PC-9 (cell line): ENCODE measurements at regions not wholly inside any gene's neighbourhood (a gene's known extent, or its start where the extent isn't known, plus 50 kb on each side); places are given as distances from the start of the nearest gene placed in this dataset.

ENCODE experiments used
- EZH2 ChIP-seq: fragments of 200-600 bp; sonication (generic); IDR thresholded peaks from 2 replicates; pipeline ENCODE4 v1.8.0; 2017; ENCODE audit warnings: antibody characterized with exemption, low read depth
- TF ChIP-seq, protein P1 (sequence below): fragments of 200-600 bp; sonication (generic); conservative IDR thresholded peaks from 2 replicates; pipeline ENCODE4 v1.6.1; 2017; ENCODE audit warnings: mixed run types, antibody characterized with exemption, mild to moderate bottlenecking, moderate library complexity

DNA sequence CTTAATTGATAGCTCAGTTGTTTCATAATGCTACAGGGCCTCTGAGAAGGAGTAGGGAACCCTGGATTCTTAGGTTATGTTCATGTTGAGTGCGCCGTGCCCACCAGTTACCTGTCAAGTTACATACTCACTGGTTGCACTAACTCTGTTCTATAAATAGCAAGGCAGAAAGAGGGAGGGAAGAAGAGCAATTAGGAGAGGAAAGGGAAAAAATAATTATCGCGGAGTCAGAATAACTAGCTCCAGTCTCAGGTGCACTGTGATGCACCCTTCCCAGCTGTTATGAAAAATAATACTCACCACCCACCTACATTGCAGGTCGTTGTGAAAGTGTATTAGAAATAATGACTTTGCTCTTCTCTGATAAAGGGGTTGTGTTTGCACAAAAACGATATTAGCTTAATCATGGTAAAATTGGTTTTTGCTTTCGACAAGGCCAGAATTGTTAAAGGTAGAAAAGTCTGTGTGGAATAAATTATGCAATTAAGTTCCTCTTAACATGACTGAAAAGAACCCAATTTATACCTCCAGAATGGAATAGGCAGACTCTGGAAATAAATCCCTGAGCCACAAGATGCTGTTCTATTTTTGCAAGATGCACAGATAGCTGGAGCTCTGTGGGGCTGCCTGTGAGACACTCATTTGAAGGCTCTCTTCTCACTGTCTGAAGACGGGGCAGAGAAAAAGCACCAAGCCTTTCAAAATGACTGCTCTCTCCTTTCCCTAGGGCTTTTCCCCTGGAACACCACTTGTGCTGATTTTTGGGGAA, 137.6 kb upstream of the PITRM1 start:
- TF ChIP-seq EZH2 = no peak
- TF ChIP-seq, protein P1, sequence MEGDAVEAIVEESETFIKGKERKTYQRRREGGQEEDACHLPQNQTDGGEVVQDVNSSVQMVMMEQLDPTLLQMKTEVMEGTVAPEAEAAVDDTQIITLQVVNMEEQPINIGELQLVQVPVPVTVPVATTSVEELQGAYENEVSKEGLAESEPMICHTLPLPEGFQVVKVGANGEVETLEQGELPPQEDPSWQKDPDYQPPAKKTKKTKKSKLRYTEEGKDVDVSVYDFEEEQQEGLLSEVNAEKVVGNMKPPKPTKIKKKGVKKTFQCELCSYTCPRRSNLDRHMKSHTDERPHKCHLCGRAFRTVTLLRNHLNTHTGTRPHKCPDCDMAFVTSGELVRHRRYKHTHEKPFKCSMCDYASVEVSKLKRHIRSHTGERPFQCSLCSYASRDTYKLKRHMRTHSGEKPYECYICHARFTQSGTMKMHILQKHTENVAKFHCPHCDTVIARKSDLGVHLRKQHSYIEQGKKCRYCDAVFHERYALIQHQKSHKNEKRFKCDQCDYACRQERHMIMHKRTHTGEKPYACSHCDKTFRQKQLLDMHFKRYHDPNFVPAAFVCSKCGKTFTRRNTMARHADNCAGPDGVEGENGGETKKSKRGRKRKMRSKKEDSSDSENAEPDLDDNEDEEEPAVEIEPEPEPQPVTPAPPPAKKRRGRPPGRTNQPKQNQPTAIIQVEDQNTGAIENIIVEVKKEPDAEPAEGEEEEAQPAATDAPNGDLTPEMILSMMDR = no peak
